ENCODE measurements at regions not wholly inside any gene's neighbourhood (a gene's known extent, or its start where the extent isn't known, plus 50 kb on each side); places are given as distances from the start of the nearest gene placed in this dataset.
"Not testable (repeated sequence)": the region's sequence is repeated elsewhere in the genome, so short reads cannot be mapped to it uniquely, and the experiment has no call there.

- DNase-seq (ENCODE audit: low read depth): no peak
- TF ChIP-seq MAX (IDR thresholded peaks at IDR 0.05; ENCODE audit: low read depth, low read length): no peak
- TF ChIP-seq CTCF (IDR thresholded peaks at IDR 0.05; ENCODE audit: low read depth, low read length): no peak
- TF ChIP-seq MYC (IDR thresholded peaks at IDR 0.05; ENCODE audit: low read depth, low read length): no peak
- no peak for TF ChIP-seq POLR2A (IDR thresholded peaks at IDR 0.05; ENCODE audit: extremely low read depth, insufficient read length)
- H3K4me3 ChIP-seq (ENCODE audit: low read depth, low read length): no peak overlapping the region
These were observed 1336.7 kb upstream of the TMEM132C start for GRCh38 chr12:126930234-126930633.

GRCh38 chr12:126932156-126932555 is 1334.8 kb upstream of the TMEM132C start:
- H3K4me3 ChIP-seq (ENCODE audit: low read depth, low read length): no peak overlapping the region
- DNase-seq (ENCODE audit: low read depth): no peak
- no peak for TF ChIP-seq MAX (IDR thresholded peaks at IDR 0.05; ENCODE audit: low read depth, low read length)
- no peak for TF ChIP-seq POLR2A (IDR thresholded peaks at IDR 0.05; ENCODE audit: extremely low read depth, insufficient read length)

- DNase-seq (ENCODE audit: low read depth): no peak
- TF ChIP-seq CTCF (IDR thresholded peaks at IDR 0.05; ENCODE audit: low read depth, low read length) (no peak), MYC (IDR thresholded peaks at IDR 0.05; ENCODE audit: low read depth, low read length) (no peak), MAX (IDR thresholded peaks at IDR 0.05; ENCODE audit: low read depth, low read length) (no peak), POLR2A (IDR thresholded peaks at IDR 0.05; ENCODE audit: extremely low read depth, insufficient read length) (no peak)
- no peak overlapping the region for H3K4me3 ChIP-seq (ENCODE audit: low read depth, low read length)
These were observed 1331.5 kb upstream of the TMEM132C start for GRCh38 chr12:126935435-126935834.

GRCh38 chr12:126936181-126936851 is 1330.7 kb upstream of the TMEM132C start:
- peak; percentile 7 for DNase-seq (ENCODE audit: low read depth)
- H3K4me3 ChIP-seq (ENCODE audit: low read depth, low read length): no peak overlapping the region
- TF ChIP-seq MYC (IDR thresholded peaks at IDR 0.05; ENCODE audit: low read depth, low read length) (no peak), POLR2A (IDR thresholded peaks at IDR 0.05; ENCODE audit: extremely low read depth, insufficient read length) (no peak), CTCF (IDR thresholded peaks at IDR 0.05; ENCODE audit: low read depth, low read length) (no peak), MAX (IDR thresholded peaks at IDR 0.05; ENCODE audit: low read depth, low read length) (no peak)

- no peak for DNase-seq (ENCODE audit: low read depth)
- TF ChIP-seq CTCF (IDR thresholded peaks at IDR 0.05; ENCODE audit: low read depth, low read length): no peak
- TF ChIP-seq MYC (IDR thresholded peaks at IDR 0.05; ENCODE audit: low read depth, low read length): no peak
- no peak for TF ChIP-seq POLR2A (IDR thresholded peaks at IDR 0.05; ENCODE audit: extremely low read depth, insufficient read length)
- no peak for TF ChIP-seq MAX (IDR thresholded peaks at IDR 0.05; ENCODE audit: low read depth, low read length)
- no peak overlapping the region for H3K4me3 ChIP-seq (ENCODE audit: low read depth, low read length)
These were observed 1329.5 kb upstream of the TMEM132C start for GRCh38 chr12:126937431-126937830.

- no peak overlapping the region for H3K4me3 ChIP-seq (ENCODE audit: low read depth, low read length)
- TF ChIP-seq MAX (IDR thresholded peaks at IDR 0.05; ENCODE audit: low read depth, low read length) (no peak), CTCF (IDR thresholded peaks at IDR 0.05; ENCODE audit: low read depth, low read length) (no peak), POLR2A (IDR thresholded peaks at IDR 0.05; ENCODE audit: extremely low read depth, insufficient read length) (no peak)
- peak; percentile 14 for DNase-seq (ENCODE audit: low read depth)
These were observed 1322.3 kb upstream of the TMEM132C start for GRCh38 chr12:126944684-126945083.

- not testable (repeated sequence) for H3K4me3 ChIP-seq (ENCODE audit: low read depth, low read length); DNase-seq (ENCODE audit: low read depth)
These were observed 1320.0 kb upstream of the TMEM132C start for GRCh38 chr12:126946958-126947357.
